ENCODE measurements at regions not wholly inside any gene's neighbourhood (a gene's known extent, or its start where the extent isn't known, plus 50 kb on each side); places are given as distances from the start of the nearest gene placed in this dataset.
A peak's percentile ranks its signal among the peaks of the same experiment; 100 is the strongest.
"Not testable (repeated sequence)": the region's sequence is repeated elsewhere in the genome, so short reads cannot be mapped to it uniquely, and the experiment has no call there.

DNA sequence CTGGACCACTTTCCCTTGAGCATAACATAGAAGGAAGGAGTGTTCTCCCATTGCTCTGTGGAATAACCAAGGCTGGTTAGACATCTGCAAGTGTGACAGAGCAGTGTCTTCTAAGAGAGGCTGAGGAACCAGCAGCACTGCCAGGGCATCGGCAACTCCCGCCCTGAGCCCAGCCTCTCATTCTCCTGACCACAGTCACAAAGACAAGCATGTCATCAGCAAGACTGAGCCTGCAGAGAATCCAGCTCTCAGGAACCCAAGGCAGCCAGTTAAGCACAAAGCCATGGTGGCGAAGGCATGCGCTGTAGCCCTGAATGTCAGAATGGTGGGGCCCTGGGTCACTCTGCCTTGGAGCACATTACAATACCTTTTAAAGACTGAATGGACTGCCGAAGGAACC lies 253.9 kb downstream of the AGTPBP1 start:
- no peak for DNase-seq

DNA sequence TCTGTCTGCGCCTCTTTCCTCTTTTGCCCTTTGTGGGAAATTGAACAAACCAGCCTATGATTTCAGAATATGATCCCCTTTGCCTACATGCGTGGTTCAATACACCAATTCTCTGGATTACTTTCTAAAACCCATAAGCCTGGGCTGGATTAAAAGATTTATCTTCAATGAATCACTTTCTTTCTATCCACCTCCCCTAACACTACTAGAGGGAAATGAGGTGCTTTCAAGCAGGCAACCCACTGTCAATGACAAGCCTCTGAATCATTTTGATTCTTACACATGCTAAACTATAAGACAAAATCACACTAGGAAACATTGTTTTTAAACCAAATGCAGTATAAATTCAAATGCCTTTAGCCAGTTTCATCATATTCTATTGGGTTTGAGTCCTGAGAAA lies 257.5 kb downstream of the AGTPBP1 start:
- no peak for DNase-seq

DNA sequence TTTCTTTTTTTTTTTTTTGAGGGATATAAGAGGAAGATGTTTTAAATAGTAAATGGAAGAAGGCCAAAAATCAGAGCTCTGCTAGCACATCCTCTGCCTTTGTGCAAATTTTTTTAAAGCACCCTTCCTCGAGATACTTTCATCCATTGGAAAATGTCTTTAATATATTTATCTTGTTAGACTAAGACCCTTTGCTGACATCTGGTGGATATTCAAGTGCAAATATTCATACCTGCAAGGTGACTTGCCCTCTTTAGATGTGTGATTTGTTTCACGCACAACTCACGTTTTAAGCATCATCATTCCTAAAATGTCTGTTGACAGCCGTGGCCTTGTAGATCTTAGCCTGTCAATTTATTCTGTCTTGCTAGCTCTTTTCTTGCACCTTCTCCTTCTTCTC lies 258.5 kb downstream of the AGTPBP1 start:
- DNase-seq, result peak; percentile 22

DNA sequence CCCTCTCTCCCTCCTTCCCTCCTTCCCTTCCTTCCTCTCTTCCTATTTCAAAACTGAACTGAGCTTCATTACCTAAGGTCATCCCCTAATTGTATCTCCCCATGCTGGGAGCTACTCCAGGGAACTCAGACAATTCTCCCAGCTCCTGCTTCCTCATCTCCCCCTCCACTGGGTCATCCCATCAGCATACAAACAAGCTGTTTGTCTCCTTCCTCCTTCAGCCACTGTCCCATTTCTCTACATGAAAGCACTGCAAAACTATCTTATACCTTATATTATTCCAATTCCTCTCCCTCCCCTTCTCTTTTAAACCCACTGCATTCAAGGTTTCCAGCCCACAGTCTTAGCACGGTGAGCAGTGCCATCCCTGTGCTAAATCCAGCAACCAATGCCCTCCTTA lies 262.4 kb downstream of the AGTPBP1 start:
- no peak for DNase-seq

DNA sequence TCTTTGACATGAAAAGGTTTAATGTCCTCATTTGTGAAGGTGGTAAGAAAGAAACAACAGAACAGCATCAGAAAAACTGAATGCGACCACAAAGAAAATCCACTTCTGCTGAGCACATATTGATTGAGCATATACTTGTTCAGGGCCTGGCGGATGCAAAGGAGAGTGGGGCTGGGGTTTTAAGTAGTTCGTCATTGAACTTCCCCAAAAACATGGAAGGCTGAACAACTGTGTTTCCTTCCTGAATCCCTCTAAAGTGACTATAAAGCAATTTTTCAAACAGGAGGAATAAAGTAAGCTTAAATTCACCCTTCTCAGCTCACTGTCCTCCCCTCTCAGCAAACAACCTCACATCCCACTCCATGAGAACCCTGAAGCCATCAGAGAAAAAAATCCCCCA lies 262.9 kb downstream of the AGTPBP1 start:
- no peak for DNase-seq

DNA sequence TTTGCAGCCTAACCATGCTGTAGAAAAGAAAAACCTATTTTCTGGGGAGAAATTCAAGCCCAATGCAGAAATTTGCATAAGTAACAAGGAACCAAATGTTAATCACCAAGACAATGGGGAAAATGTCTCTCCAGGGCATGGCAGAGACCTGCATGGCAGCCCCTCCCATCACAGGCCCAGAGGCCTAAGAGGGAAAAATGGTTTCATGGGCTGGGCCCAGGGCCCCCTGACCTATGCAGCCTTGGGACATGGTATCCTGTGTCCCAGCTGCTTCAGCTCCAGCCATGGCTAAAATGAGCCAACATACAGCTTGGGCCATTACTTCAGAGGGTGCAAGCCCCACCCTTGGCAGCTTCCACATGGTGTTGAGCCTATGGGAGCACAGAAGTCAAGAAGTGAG lies 266.9 kb downstream of the AGTPBP1 start:
- DNase-seq, result not testable (repeated sequence)

DNA sequence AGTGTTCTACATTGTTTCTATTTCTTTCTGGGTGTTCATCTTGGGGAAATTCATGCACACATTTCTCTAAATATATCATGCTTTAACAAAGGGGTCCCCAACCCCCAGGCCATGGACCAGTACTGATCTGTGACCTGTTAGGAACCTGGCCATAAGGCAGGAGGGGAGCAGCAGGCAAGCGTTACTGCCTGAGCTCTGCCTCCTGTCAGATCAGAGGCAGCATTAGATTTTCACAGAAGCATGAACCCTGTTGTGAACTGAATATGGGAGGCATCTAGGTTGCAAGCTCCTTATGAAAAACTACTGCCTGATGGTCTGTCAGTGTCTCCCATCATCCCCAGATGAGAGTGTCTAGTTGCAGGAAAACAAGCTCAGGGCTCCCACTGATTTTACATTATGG lies 270.0 kb downstream of the AGTPBP1 start:
- no peak for DNase-seq

DNA sequence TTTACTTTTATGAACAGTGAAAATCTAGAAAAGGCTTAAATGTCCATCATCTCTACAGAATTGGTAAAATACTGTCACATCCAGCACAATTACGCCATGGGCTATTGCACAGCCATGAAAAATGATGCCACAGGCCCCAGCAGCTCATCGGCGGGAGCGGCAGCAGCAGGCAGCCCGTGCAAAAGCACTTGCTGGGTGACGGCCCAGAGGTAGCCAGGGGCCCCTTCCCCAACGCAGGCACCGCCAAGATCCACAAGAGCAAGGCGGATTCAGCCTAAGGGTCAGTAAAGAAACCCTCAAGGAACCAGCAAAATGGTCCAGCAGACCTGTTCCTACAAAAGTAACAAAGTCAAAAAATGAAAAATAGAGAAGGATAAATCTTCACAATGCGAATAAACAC lies 272.7 kb downstream of the AGTPBP1 start:
- no peak for DNase-seq

DNA sequence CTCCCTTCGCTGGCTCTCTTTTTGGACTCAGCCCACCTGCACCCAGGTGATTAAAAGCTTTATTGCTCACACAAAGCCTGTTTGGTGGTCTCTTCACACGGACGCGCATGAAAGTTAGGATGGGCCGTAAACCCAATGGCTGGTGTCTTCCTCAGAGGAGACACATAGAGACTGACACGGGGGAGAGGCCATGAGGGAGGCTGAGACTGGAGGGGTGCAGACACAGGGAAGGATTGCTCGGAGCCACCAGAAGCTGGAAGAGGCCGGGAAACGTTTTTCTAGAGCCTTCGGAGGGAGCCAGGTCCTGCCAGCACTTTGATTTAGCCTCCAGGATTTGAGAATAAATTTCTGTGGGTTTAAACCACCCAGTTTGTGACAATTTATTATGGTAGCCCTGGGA lies 274.9 kb downstream of the AGTPBP1 start:
- DNase-seq, result no peak

DNA sequence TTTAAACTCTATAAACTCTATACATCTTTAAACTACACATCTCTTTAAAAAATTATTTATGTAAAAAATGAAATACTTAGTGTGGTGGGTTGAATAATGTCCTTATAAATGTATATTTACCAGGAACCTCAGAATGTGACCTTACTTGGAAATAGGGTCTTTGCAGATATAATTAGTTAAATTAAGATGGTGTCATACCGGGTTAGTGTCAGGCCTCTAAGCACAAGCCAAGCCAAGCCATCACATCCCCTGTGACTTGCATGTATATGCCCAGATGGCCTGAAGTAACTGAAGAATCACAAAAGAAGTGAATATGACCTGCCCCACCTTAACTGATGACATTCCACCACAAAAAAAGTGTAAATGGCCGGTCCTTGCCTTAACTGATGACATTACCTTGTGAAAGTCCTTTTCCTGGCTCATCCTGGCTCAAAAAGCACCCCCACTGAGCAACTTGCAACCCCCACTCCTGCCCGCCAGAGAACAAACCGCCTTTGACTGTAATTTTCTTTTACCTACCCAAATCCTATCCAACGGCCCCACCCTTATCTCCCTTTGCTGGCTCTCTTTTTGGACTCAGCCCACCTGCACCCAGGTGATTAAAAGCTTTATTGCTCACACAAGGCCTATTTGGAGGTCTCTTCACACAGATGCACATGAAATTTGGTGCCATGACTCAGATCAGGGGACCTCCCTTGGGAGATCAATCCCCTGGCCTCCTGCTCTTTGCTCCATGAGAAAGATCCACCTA lies 283.5 kb downstream of the AGTPBP1 start:
- DNase-seq, result not testable (repeated sequence)

DNA sequence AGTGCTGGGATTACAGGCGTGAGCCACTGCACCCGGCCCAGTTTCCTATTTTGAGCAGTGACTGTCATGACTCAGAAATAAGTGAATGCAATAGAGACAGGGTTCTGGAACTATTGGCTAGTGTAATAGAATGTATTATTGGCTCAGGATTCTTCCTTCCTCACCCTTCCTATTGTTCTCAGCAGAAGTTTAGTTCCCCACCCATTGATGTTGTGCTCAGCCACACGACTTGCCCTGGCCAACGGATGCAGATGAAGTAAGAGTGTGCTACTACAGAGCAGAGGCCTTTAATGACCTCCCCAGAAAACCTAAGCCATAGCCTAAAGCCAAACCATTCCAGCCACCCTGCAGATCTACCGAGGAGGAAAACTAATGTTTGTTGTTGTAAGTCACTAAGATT lies 287.9 kb downstream of the AGTPBP1 start:
- DNase-seq, result no peak

DNA sequence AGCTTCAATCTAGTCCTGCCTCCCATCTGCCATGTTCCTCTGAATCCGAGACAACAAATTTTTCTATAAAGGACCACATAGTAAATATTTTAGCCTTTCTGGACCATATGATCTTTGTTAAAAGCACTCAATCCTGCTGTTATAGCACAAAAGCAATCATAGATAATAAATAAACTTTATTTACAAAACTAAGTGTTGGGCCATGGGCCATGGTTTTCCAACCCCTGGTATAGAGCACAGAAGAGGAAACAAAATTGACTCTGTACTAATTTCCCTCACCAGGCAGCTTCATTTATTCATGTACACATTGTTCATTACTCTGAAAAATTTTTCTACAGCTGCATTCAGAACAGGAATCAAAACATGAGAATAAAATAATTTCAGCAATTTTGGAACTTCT lies 288.9 kb downstream of the AGTPBP1 start:
- DNase-seq, result no peak

DNA sequence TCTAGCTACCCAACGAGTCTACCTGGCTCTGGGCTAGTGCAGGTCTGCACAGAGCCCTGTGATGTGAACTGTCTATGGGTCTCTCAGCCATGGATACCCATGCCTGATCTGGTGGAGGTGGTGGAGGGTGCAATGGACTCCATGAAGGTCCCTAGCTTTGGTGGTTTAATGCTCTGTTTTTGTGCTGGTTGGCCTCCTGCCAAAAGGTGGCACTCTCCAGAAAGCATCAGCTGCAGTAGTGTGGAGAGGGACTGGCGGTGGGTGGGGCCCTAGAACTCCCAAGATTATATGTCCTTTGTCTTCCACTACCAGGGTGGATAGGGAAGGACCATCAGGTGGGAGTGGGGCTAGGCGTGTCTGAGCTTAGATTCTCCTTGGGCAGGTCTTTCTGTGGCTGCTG lies 290.1 kb downstream of the AGTPBP1 start:
- no peak for DNase-seq

DNA sequence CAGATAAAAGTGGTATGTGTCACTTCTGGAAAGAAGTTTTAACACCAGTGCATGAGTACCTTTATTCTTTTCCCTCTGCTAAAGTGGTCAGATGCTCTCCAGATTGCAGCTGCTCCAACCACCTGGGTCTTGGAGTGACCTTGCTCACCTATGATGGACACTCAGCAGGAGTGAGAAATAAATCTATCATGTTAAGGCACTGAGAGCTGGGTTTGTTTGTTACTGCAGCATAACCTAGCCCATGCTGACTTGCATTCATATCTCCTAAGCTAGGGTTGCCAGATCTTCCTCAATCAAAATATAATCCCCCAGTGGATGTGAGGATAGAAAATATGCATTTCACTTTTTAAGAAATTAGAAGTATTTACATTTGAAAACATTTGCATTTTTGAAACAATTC lies 295.9 kb downstream of the AGTPBP1 start:
- no peak for DNase-seq

DNA sequence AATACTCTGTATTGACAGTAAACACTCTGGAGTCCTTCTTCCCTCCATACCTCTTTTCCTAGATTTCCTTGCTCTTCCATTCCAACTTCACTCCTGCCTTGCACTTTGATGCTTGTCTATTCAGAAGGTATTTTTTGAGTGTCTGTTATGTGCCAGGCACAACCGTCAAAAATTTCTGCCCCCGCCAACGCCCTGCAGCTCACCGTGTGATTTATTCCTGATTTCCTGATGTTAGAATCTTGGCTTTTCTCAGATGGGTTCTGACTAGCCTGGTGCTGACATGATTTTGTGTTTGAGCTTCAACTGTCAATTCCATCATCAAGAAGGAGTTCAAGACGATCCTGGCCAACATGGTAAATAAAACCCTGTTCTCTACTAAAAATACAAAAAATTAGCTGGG lies 297.5 kb downstream of the AGTPBP1 start:
- DNase-seq, result no peak

DNA sequence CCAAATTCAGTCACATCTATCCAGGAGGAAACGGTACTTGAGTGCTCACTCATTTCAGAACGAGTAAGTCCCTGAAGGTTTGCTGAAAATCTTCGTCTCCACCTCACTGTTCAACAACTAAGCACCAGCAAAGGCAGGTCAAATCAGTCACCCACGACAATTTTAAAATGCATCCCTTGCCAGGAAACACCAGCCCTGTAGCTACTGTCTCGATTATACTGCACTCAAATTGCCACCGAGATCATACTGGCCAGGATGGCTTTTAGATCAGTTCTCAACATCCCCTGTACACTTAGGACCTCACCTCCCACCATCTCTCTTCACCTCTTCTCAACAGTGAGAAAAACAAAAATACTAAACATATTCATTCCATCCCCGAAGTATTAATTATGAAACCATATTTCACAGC lies 298.6 kb downstream of the AGTPBP1 start:
- DNase-seq, result no peak

DNA sequence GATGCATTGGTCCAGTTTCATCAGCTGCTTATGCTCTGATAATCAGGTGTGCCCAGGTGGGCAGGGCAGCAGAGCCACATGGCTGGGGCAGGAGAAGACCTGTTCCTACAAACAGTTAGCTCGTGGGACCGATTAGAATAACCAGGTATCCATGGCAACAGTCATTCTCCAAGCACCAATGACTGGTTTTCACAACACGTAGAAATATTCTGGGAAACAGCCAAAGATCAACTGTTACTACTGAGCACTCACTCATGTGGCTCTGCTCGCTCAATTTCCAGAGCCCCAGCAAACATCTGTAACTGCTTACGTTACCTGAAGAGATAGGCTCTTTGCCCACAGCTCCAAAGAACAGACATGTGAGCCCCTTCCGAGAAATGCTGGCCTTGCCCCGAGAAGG lies 302.0 kb downstream of the AGTPBP1 start:
- DNase-seq, result no peak

DNA sequence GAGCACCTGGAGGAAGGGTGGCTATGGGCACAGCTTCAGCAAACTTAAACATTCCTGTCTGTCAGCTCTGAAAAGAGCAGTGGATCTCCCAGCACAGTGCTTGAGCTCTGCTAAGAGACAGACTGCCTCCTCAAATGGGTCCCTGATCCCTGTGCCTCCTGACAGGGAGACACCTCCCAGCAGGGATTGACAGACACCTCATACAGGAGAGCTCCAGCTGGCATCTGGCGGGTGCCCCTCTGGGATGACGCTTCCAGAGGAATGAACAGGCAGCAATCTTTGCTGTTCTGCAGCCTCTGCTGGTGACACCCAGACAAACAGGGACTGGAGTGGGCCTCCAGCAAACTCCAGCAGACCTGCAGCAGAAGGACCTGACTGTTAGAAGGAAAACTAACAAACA lies 307.8 kb downstream of the AGTPBP1 start:
- not testable (repeated sequence) for DNase-seq

DNA sequence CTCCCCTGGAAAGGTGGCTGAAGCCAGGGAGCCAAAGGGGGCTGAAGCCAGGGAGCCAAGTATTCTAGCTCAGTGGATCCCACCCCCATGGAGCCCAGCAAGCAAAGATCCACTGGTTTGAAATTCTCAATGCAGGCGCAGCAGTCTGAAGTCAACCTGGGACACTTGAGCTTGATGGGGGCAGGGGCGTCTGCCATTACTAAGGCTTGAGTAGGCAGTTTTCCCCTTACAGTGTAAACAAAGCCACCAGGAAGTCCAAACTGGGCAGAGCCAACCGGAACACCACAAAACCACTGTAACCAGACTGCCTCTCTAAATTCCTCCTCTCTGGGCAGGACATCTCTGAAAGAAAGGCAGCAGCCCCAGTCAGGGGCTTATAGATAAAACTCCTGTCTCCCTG lies 308.2 kb downstream of the AGTPBP1 start:
- not testable (repeated sequence) for DNase-seq

DNA sequence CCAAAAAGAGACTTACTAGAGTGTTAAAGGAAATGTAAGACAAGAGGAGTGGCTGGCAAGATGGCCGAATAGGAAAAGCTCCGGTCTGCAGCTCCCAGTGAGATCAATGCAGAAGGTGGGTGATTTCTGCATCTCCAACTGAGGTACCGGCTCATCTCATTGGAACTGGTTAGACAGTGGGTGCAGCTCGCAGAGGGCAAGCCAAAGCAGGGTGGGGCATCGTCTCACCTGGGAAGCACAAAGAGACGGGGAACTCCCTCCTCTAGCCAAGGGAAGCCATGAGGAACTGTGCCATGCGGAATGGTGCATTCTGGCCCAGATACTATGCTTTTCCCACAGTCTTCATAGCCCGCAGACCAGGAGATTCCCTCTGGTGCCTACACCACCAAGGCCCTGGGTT lies 308.7 kb downstream of the AGTPBP1 start:
- DNase-seq, result no peak

DNA sequence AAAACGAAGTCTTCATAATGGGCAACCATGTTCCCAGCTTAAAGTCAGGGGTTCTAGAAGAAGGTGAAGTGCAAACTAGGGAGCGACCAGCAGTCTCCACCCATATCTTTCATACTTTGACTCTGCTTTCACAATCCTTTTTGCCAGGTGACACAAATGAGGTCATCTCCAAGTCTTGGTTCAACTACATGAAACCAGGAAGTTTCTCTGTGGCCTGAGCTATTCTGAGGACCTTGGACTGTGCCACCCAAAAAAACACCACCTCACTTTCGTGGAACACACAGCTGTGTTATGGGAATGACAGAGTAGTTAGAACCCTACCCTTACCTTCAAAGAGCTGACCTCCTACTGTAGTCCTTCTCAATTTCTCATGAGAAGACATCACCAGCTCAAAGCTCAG lies 309.2 kb downstream of the AGTPBP1 start:
- DNase-seq, result no peak

DNA sequence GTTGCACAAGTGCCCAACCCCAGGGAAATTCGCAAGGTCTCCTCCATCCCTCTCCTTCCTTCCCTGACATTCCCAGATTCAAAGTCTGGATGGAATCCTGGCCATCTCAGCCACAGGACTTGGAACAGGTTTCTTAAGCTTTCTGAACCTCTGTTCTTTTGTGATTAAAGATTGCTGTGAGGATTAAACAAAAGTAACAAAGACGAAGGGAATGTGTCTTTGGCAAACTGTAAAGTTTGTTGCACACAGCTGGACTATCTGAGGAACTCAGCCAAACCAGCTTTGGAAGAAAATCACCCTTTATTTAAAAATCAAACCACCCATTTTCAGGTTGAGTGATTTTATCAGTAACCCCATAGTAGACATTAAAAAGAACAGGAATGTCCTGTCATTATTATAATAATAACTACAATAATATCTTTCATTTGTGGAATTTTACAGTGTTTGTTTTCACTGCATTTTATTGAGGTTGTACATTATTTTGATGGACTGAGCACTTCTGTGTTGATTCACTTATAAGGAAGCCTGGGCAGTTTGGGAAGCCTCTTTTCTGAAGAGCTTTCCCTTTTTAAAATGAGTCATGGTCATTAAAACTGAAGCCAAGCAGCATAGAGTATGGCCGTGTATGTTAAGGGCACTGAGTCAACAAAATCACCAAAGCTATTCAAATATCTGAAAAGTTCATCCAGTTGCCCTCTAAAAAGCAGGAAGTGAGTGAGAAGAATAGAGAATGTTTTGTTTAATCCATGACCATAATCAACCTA lies 310.2 kb downstream of the AGTPBP1 start:
- no peak for DNase-seq

DNA sequence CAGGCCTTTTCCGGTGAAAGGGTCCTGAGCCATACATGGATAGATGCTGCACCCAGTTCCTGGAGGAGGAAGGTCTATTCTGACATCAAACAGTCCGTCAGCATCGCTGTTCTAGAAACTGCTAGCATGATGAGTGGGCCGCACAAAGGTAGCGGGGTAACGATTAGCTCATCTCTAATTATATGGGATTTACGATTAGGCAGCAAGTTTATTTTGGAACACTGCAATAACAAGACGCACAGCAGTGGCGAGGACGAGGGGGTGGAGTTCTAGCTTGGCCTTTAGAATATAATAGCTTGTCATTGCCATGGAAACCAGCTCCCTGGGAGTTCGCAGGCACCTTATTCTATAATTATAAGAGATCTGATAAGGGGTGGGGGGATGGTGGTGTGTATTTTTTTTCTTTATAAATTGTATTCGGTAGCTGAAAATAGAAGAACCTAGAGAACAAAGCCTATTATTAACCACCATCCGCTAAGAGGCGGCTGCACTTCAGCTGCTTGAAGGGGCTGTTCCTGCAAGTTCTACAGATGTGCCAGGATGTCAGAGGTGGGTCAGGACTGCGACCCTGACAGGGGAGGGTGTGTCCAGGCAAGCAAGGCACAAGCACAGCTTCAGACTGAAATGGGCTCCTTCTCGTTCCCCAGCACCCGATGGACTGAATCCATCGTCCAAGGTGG lies 311.0 kb downstream of the AGTPBP1 start:
- DNase-seq, result no peak
